ENCODE measurements at regions not wholly inside any gene's neighbourhood (a gene's known extent, or its start where the extent isn't known, plus 50 kb on each side); places are given as distances from the start of the nearest gene placed in this dataset.

DNA sequence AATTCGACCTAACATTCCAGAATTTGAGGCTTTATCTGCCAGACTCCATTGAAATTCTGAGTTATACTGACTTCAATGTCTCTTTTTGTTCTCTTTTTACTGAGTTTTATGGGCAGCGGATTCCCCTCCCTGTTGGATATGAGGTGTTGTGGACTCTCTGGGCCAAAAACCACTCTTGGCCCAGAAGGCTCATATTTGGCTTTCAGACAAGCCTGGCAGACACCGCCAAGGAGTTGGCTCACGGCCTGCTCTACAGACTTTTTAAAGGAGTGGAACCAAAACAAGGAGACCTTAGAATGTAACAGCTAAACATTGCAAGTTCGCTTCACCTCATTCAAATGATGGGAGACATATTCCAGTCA is 206.4 kb upstream of the NCKAP5 start:
- TF ChIP-seq, protein P1, sequence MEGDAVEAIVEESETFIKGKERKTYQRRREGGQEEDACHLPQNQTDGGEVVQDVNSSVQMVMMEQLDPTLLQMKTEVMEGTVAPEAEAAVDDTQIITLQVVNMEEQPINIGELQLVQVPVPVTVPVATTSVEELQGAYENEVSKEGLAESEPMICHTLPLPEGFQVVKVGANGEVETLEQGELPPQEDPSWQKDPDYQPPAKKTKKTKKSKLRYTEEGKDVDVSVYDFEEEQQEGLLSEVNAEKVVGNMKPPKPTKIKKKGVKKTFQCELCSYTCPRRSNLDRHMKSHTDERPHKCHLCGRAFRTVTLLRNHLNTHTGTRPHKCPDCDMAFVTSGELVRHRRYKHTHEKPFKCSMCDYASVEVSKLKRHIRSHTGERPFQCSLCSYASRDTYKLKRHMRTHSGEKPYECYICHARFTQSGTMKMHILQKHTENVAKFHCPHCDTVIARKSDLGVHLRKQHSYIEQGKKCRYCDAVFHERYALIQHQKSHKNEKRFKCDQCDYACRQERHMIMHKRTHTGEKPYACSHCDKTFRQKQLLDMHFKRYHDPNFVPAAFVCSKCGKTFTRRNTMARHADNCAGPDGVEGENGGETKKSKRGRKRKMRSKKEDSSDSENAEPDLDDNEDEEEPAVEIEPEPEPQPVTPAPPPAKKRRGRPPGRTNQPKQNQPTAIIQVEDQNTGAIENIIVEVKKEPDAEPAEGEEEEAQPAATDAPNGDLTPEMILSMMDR (IDR thresholded peaks at IDR 0.05 in 2 of 3, conservative IDR thresholded peaks at IDR 0.05 in 1 of 3; ENCODE audit: borderline replicate concordance in 1 of 3, insufficient read depth in 1 of 3, low read depth in 2 of 3, low read length in 2 of 3): no peak
- TF ChIP-seq POLR2A (IDR thresholded peaks at IDR 0.05; ENCODE audit: borderline replicate concordance, extremely low read depth, insufficient read depth, insufficient read length) (no peak), ELF1 (IDR thresholded peaks at IDR 0.05; ENCODE audit: borderline replicate concordance, low read depth) (no peak)
